Right lobe of liver (tissue), 4 donors: ENCODE measurements at regions not wholly inside any gene's neighbourhood (a gene's known extent, or its start where the extent isn't known, plus 50 kb on each side); places are given as distances from the start of the nearest gene placed in this dataset.

Experiments used
- POLR2A ChIP-seq: fragments of 450-650 bp; IDR thresholded peaks from one replicate; pipeline ENCODE4 v1.6.1; 2017; ENCODE audit warnings: antibody characterized with exemption, mild to moderate bottlenecking
- TF ChIP-seq, protein P1 (sequence below), 4 donors: fragments of 200-600 bp in 3 of 4; fragments of 450-650 bp in 1 of 4; IDR thresholded peaks; one replicate each; pipeline versions ENCODE4 v1.5.1 to v1.8.0; 2016 to 2022; ENCODE audit warnings: antibody characterized with exemption in 4 of 4, mild to moderate bottlenecking in 2 of 4
- donor health status: DM: no; HTN: no; CAD: no.
- donor health status: DM: no; HTN: no; CAD: no.
- donor health status: DM: no; HTN: yes; CAD: no.

DNA sequence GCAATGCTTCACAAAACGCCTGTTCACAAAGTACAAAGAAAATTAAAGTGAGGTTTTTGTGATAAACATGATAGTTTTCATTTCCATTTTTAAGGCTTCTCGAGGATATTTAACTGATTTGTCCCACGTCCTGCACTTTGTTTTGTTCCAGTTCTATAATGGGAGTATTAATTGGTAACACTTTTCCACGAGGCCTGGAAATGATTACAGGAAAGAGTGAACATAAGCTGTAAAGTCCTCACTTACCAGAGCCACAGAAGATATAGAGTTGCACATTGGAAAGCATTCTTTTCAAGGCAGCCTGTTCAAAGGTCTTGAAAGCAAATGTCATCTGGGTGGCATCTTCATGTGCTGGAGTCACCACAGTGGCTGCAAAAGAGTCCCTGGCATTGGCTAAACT, 1236.6 kb downstream of the BCL11B start:
- TF ChIP-seq, protein P1, sequence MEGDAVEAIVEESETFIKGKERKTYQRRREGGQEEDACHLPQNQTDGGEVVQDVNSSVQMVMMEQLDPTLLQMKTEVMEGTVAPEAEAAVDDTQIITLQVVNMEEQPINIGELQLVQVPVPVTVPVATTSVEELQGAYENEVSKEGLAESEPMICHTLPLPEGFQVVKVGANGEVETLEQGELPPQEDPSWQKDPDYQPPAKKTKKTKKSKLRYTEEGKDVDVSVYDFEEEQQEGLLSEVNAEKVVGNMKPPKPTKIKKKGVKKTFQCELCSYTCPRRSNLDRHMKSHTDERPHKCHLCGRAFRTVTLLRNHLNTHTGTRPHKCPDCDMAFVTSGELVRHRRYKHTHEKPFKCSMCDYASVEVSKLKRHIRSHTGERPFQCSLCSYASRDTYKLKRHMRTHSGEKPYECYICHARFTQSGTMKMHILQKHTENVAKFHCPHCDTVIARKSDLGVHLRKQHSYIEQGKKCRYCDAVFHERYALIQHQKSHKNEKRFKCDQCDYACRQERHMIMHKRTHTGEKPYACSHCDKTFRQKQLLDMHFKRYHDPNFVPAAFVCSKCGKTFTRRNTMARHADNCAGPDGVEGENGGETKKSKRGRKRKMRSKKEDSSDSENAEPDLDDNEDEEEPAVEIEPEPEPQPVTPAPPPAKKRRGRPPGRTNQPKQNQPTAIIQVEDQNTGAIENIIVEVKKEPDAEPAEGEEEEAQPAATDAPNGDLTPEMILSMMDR (IDR thresholded peaks at IDR 0.05) = no peak
- no peak for TF ChIP-seq POLR2A
